ENCODE measurements at regions not wholly inside any gene's neighbourhood (a gene's known extent, or its start where the extent isn't known, plus 50 kb on each side); places are given as distances from the start of the nearest gene placed in this dataset.

DNA sequence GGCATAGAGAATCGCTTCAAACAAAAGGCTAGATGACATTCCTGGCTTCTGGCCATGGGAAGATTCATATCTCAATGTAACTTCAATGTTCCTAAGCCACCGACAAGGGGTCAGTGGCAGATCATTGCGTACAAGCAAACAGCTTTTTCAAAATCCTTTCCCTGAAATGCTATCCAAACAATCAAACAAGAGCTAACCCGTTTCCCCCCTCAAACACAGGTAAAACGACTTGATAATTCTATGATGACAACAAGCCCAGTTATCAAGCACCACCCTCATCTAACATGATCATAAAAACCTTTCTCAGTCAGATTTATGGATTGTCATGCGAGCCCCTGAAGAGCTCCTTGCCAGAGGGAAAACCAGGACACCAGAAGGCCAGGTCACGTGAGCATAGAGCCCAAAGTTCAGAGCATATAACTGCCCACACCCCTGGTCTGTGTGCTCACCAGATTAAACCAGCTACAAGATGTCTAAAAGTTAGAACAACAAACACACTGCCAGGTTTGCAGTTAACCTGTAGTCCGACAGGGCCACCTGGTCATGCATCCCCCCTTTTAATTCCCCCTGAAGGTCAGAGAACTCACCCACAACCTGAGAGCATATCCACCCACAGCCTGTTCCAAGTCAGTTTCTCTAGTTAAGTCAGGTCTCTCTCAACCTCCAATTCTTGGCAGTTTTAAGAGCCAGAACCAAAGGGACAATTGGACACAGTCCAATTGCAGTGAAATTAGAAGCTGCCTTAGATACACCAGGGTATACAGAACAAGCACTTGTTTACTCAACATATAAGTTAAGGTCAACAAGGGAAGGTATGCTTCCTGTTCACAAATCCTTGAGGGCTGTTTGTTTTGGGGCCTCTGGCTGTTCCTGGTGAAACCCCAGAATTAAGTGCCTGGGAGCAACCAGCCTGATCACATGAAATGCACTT, 248.1 kb upstream of the PPARGC1A start:
- TF ChIP-seq, protein P1, sequence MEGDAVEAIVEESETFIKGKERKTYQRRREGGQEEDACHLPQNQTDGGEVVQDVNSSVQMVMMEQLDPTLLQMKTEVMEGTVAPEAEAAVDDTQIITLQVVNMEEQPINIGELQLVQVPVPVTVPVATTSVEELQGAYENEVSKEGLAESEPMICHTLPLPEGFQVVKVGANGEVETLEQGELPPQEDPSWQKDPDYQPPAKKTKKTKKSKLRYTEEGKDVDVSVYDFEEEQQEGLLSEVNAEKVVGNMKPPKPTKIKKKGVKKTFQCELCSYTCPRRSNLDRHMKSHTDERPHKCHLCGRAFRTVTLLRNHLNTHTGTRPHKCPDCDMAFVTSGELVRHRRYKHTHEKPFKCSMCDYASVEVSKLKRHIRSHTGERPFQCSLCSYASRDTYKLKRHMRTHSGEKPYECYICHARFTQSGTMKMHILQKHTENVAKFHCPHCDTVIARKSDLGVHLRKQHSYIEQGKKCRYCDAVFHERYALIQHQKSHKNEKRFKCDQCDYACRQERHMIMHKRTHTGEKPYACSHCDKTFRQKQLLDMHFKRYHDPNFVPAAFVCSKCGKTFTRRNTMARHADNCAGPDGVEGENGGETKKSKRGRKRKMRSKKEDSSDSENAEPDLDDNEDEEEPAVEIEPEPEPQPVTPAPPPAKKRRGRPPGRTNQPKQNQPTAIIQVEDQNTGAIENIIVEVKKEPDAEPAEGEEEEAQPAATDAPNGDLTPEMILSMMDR (conservative IDR thresholded peaks at IDR 0.05), result no peak
- no peak for TF ChIP-seq ZFX (IDR thresholded peaks at IDR 0.05)
